GM12872 (cell line): ENCODE measurements at regions not wholly inside any gene's neighbourhood (a gene's known extent, or its start where the extent isn't known, plus 50 kb on each side); places are given as distances from the start of the nearest gene placed in this dataset.

Experiments used
- TF ChIP-seq, protein P1 (sequence below): IDR thresholded peaks from 3 replicates; pipeline ENCODE4 v1.5.1; 2011; ENCODE audit warnings: low read depth, mild to moderate bottlenecking, low read length, moderate library complexity; ENCODE audit not compliant: insufficient read depth

DNA sequence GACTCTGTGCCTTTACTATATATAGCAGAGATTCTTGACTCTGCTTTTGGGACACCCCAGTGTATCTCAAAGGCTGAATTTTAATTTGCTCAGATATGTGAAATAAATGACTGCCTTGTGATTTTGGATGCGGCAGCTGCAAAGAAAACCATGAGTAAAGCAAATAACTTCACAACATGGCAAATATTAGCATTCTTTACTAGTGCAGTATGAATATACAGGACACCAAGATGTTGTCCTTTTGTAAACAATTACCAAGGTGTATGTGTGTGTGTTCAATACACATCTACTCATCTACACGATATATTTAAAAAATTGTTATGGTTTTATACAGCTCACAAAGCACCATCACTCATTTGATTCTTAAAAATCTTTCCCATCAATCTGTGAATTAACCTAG lies 70.6 kb upstream of the TCF4 start:
- TF ChIP-seq, protein P1, sequence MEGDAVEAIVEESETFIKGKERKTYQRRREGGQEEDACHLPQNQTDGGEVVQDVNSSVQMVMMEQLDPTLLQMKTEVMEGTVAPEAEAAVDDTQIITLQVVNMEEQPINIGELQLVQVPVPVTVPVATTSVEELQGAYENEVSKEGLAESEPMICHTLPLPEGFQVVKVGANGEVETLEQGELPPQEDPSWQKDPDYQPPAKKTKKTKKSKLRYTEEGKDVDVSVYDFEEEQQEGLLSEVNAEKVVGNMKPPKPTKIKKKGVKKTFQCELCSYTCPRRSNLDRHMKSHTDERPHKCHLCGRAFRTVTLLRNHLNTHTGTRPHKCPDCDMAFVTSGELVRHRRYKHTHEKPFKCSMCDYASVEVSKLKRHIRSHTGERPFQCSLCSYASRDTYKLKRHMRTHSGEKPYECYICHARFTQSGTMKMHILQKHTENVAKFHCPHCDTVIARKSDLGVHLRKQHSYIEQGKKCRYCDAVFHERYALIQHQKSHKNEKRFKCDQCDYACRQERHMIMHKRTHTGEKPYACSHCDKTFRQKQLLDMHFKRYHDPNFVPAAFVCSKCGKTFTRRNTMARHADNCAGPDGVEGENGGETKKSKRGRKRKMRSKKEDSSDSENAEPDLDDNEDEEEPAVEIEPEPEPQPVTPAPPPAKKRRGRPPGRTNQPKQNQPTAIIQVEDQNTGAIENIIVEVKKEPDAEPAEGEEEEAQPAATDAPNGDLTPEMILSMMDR, result no peak

DNA sequence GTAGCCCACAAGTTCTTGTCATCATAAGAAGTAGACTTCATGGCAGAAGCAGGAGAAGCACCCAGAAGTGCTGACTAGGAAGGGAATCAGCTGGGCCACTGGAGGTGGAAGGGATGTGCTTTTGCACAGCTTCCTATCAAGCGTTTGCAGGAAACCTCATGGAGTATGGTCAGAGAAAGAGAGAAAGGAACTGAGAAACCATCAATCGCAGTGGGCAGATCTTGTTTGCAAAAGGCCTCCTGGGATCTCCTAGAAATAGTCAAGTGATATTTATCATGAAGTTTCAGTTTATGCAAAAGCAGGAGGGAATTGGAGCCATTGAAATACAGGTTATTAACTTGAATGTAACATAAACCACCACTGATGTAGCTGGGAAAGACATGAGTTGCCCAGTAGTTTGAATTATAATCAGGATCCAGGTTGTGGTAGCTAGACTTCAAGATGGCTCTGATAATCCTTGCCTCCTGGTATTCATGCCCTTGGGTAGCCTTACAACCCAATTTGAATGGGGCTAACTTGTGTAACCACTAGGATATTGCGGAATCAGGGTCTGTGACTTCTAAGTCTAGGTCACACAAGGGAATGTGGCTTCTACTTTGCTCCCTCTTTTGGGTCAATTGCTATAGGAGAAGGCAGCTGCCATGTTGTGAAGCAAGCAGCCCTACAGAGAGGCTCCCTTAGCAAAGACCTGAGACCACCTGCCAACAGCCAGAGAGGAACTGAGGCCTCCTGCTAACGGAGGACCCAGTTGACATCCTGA lies 69.8 kb upstream of the TCF4 start:
- TF ChIP-seq, protein P1, result no peak

DNA sequence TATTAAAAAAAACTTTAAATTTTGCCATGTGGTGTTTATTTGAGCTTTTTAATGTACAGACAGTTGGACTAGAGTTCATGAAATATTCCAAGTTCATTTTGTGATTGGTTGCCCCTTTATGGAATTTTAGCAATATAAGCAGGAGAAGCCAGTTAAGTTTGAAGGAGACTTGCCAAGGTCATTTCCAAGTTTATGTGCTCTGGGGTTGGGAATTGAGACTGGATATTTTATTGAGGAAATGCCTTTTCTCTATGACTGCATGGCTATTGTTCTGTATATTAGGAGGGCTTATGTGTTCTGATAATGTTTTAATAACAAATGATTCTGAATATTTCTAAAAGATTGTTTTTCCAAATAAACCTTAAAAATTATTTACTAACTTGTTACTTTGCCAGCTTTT lies 67.0 kb upstream of the TCF4 start:
- TF ChIP-seq, protein P1, result no peak

DNA sequence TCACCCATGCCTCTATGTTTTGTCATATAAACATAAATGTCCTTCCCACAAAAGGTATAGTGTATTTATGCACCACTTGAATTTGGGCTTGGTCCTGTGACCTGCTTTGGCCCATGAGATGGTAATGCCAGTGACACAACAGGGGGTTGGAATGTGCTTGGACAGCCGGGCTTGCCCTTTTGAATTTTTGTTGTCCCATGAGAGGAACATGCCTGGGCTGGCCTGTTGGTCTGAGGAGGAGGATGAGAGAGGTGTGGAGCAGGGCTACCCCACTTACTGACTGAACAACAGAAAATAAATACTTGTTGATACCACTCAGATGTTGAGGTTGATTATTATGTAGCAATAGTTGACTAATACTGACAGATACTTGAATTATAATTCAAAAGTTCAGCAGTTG lies 63.2 kb upstream of the TCF4 start:
- TF ChIP-seq, protein P1, result no peak

DNA sequence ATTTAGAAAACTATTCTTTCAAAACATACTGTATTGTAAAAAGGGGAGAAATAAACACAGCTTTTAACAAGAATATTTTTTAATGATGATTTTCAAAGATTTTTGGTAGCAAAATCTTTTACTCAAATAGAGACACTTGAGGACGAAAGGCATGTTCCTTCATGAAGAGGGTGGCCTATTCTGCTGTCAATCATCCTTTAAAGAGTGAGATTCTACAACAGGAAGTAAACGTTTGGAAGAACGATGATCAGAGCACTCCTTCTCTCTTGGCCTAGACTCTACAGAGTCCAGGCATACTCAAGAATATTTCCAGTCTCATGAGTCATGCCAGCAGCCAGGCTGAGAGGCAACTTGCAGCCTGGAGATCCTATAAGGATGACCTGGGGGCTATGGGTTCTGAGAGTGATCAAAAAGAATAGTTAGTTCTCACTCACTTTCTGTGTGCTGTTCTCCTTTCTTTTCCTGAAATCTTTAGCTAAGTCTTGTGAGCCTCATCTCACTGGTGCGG lies 62.4 kb upstream of the TCF4 start:
- TF ChIP-seq, protein P1, result no peak

DNA sequence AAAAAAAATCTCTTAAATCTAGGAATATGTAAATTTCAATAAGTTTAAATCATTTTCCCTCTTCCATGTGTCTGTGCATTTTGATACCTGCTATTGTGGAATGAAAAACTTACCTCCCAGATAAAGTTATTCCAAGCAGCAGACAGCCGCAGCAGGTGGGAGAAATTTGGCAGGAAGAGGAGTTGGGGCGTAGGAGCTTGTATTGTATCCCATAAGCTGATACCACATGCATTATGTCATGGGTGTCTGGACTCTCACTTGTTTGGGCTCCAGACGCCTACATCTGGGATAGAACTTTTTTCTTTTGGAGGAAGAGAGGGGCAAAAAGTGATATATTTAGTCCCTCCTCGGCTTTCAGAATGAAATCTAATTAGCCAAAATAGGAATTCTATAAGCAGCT lies 59.3 kb upstream of the TCF4 start:
- TF ChIP-seq, protein P1, result no peak

DNA sequence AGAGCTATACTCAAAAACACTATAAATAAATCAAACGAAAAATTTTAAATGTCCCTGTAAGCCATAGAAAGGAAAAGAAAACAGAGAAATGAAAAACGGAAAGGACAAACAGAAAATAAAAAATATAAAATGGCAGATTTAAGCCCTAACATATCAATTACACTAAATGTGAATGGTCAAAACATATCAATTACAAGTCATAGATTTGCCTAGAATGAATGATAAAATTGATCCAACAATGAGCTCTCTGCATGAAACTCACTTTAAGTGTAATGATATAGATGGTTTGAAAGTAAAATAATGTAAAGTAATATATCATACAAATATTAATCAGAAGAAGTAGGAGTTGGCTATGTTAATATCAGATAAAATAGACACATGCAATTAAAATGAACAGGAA lies 54.2 kb upstream of the TCF4 start:
- TF ChIP-seq, protein P1, result no peak
